ENCODE measurements at regions not wholly inside any gene's neighbourhood (a gene's known extent, or its start where the extent isn't known, plus 50 kb on each side); places are given as distances from the start of the nearest gene placed in this dataset.
A peak's percentile ranks its signal among the peaks of the same experiment; 100 is the strongest.

GRCh38 chr4:107531927-107532326 is 188.1 kb downstream of the PAPSS1 start:
- no peaks in the 10 kb centered on the region for H3K9me3 ChIP-seq (ENCODE audit: low read depth)
- H2AFZ ChIP-seq = no peak overlapping the region
- no peak for DNase-seq (ENCODE audit: low spot score)
- no peak overlapping the region for H3K27ac ChIP-seq
- H3K36me3 ChIP-seq (replicated peaks; ENCODE audit: insufficient read depth, low read depth) = no peaks in the 10 kb centered on the region
- H4K20me1 ChIP-seq (ENCODE audit: insufficient read depth, poor library complexity, severe bottlenecking) = no peaks in the 10 kb centered on the region
- H3K79me2 ChIP-seq = no peaks in the 10 kb centered on the region
- H3K4me3 ChIP-seq = no peak overlapping the region
- no peaks in the 10 kb centered on the region for H3K4me1 ChIP-seq (ENCODE audit: insufficient read depth)
- no peak overlapping the region for H3K4me2 ChIP-seq
- 62% methylated on average over 1 of the region's 1 CpG for WGBS (ENCODE audit: low lambda C conversion rate, missing lambda C conversion rate)
- no peaks in the 10 kb centered on the region for H3K27me3 ChIP-seq
- TF ChIP-seq EZH2phosphoT487 (IDR thresholded peaks at IDR 0.05; ENCODE audit: low read depth, severe bottlenecking, unreplicated experiment) = no peak
- TF ChIP-seq EZH2 (IDR thresholded peaks at IDR 0.05; ENCODE audit: borderline replicate concordance) = no peak
- no peak for TF ChIP-seq CTCF (IDR thresholded peaks at IDR 0.05; ENCODE audit: poor library complexity)
- no peaks in the 10 kb centered on the region for H3K9me2 ChIP-seq (replicated peaks; ENCODE audit: insufficient read depth)

- no peak overlapping the region for H3K4me3 ChIP-seq
- no peak for DNase-seq (ENCODE audit: low spot score)
- no peak overlapping the region for H3K4me2 ChIP-seq
- H3K4me1 ChIP-seq (ENCODE audit: insufficient read depth) = no peaks in the 10 kb centered on the region
- 65% methylated on average over 7 of the region's 7 CpGs for WGBS (ENCODE audit: low lambda C conversion rate, missing lambda C conversion rate)
- H3K9me3 ChIP-seq (ENCODE audit: low read depth) = no peaks in the 10 kb centered on the region
- TF ChIP-seq EZH2phosphoT487 (IDR thresholded peaks at IDR 0.05; ENCODE audit: low read depth, severe bottlenecking, unreplicated experiment) (no peak), CTCF (IDR thresholded peaks at IDR 0.05; ENCODE audit: poor library complexity) (no peak), EZH2 (IDR thresholded peaks at IDR 0.05; ENCODE audit: borderline replicate concordance) (no peak)
- H3K27ac ChIP-seq = no peak overlapping the region
- no peaks in the 10 kb centered on the region for H3K9me2 ChIP-seq (replicated peaks; ENCODE audit: insufficient read depth)
- H2AFZ ChIP-seq = no peak overlapping the region
- H3K36me3 ChIP-seq (replicated peaks; ENCODE audit: insufficient read depth, low read depth) = no peaks in the 10 kb centered on the region
- no peaks in the 10 kb centered on the region for H3K27me3 ChIP-seq
- H3K79me2 ChIP-seq = no peaks in the 10 kb centered on the region
- H4K20me1 ChIP-seq (ENCODE audit: insufficient read depth, poor library complexity, severe bottlenecking) = no peaks in the 10 kb centered on the region
Observed at GRCh38 chr4:107520368-107520767, 199.7 kb downstream of the PAPSS1 start.

- WGBS (ENCODE audit: low lambda C conversion rate, missing lambda C conversion rate) = 21% methylated on average over 1 of the region's 1 CpG
- Histone ChIP-seq H3K4me2 (no peak overlapping the region), H3K9me3 (ENCODE audit: low read depth) (no peaks in the 10 kb centered on the region), H3K27me3 (no peaks in the 10 kb centered on the region), H3K4me1 (ENCODE audit: insufficient read depth) (no peaks in the 10 kb centered on the region), H4K20me1 (ENCODE audit: insufficient read depth, poor library complexity, severe bottlenecking) (no peaks in the 10 kb centered on the region), H3K4me3 (no peak overlapping the region), H3K79me2 (no peaks in the 10 kb centered on the region), H3K36me3 (replicated peaks; ENCODE audit: insufficient read depth, low read depth) (no peaks in the 10 kb centered on the region), H3K9me2 (replicated peaks; ENCODE audit: insufficient read depth) (no peaks in the 10 kb centered on the region), H2AFZ (no peak overlapping the region), H3K27ac (no peak overlapping the region)
- peak; percentile 60 for DNase-seq (ENCODE audit: low spot score)
- TF ChIP-seq EZH2phosphoT487 (IDR thresholded peaks at IDR 0.05; ENCODE audit: low read depth, severe bottlenecking, unreplicated experiment) (no peak), CTCF (IDR thresholded peaks at IDR 0.05; ENCODE audit: poor library complexity) (peak; percentile 73), EZH2 (IDR thresholded peaks at IDR 0.05; ENCODE audit: borderline replicate concordance) (no peak)
Observed at GRCh38 chr4:107519053-107519452, 201.0 kb downstream of the PAPSS1 start.

- H3K9me2 ChIP-seq (replicated peaks; ENCODE audit: insufficient read depth) = no peaks in the 10 kb centered on the region
- no peak overlapping the region for H3K4me2 ChIP-seq
- no peak for TF ChIP-seq EZH2phosphoT487 (IDR thresholded peaks at IDR 0.05; ENCODE audit: low read depth, severe bottlenecking, unreplicated experiment)
- H3K27ac ChIP-seq = no peak overlapping the region
- H3K9me3 ChIP-seq (ENCODE audit: low read depth) = no peaks in the 10 kb centered on the region
- WGBS (ENCODE audit: low lambda C conversion rate, missing lambda C conversion rate) = 88% methylated on average over 1 of the region's 1 CpG
- H4K20me1 ChIP-seq (ENCODE audit: insufficient read depth, poor library complexity, severe bottlenecking) = no peaks in the 10 kb centered on the region
- H3K79me2 ChIP-seq = no peaks in the 10 kb centered on the region
- no peaks in the 10 kb centered on the region for H3K36me3 ChIP-seq (replicated peaks; ENCODE audit: insufficient read depth, low read depth)
- H2AFZ ChIP-seq = no peak overlapping the region
- DNase-seq (ENCODE audit: low spot score) = no peak
- no peaks in the 10 kb centered on the region for H3K27me3 ChIP-seq
- H3K4me1 ChIP-seq (ENCODE audit: insufficient read depth) = no peaks in the 10 kb centered on the region
- H3K4me3 ChIP-seq = no peak overlapping the region
Observed at GRCh38 chr4:107518076-107518475, 202.0 kb downstream of the PAPSS1 start.

Measured in hepatocyte (in vitro differentiated cells).